KMS-11 (cell line): ENCODE measurements at regions not wholly inside any gene's neighbourhood (a gene's known extent, or its start where the extent isn't known, plus 50 kb on each side); places are given as distances from the start of the nearest gene placed in this dataset.

ENCODE experiments used
- H2AFZ ChIP-seq: fragments of 200-600 bp; sonication (generic); 2 replicates; pipeline ENCODE4 v1.6.1; 2016; ENCODE audit warnings: antibody characterized with exemption, mixed run types, low read depth
- H3K27ac ChIP-seq: fragments of 200-600 bp; sonication (generic); 2 replicates; pipeline ENCODE4 v1.6.1; 2016; ENCODE audit warnings: mild to moderate bottlenecking, mixed run types
- H3K27me3 ChIP-seq: fragments of 200-600 bp; sonication (generic); 2 replicates; pipeline ENCODE4 v1.6.1; 2017; ENCODE audit warnings: mild to moderate bottlenecking, low read depth, mixed run types, moderate library complexity; ENCODE audit not compliant: insufficient read depth
- H3K36me3 ChIP-seq: fragments of 200-600 bp; sonication (generic); 2 replicates; pipeline ENCODE4 v1.6.1; 2017; ENCODE audit warnings: mild to moderate bottlenecking, mixed run types; ENCODE audit not compliant: insufficient read depth
- H3K4me1 ChIP-seq: fragments of 200-600 bp; sonication (generic); 2 replicates; pipeline ENCODE4 v1.6.1; 2016; ENCODE audit warnings: mild to moderate bottlenecking, low read depth, mixed run types; ENCODE audit not compliant: poor library complexity, severe bottlenecking
- H3K4me2 ChIP-seq: fragments of 200-600 bp; sonication (generic); 2 replicates; pipeline ENCODE4 v1.7.0; 2016; ENCODE audit warnings: mild to moderate bottlenecking, mixed run types
- H3K4me3 ChIP-seq: fragments of 200-600 bp; sonication (generic); IDR thresholded peaks from 2 replicates; pipeline ENCODE4 v1.6.1; 2017; ENCODE audit warnings: low read depth, low read length, mixed read lengths; ENCODE audit not compliant: insufficient read depth
- H3K79me2 ChIP-seq: fragments of 200-600 bp; sonication (generic); 2 replicates; pipeline ENCODE4 v1.6.1; 2016; ENCODE audit warnings: low read depth, mixed run types; ENCODE audit not compliant: insufficient read depth
- H3K9ac ChIP-seq: fragments of 200-600 bp; sonication (generic); 2 replicates; pipeline ENCODE4 v1.6.1; 2016; ENCODE audit warnings: mild to moderate bottlenecking, mixed run types
- H4K20me1 ChIP-seq: fragments of 200-600 bp; sonication (generic); 2 replicates; pipeline ENCODE4 v1.6.1; 2016; ENCODE audit warnings: mild to moderate bottlenecking, mixed run types; ENCODE audit not compliant: insufficient read depth
- TF ChIP-seq, protein P1 (sequence below): fragments of 200-600 bp; sonication (generic); conservative IDR thresholded peaks from 2 replicates; pipeline ENCODE4 v1.6.1; 2017; ENCODE audit warnings: low read depth, mild to moderate bottlenecking, antibody characterized with exemption, low read length, moderate library complexity, mixed read lengths

DNA sequence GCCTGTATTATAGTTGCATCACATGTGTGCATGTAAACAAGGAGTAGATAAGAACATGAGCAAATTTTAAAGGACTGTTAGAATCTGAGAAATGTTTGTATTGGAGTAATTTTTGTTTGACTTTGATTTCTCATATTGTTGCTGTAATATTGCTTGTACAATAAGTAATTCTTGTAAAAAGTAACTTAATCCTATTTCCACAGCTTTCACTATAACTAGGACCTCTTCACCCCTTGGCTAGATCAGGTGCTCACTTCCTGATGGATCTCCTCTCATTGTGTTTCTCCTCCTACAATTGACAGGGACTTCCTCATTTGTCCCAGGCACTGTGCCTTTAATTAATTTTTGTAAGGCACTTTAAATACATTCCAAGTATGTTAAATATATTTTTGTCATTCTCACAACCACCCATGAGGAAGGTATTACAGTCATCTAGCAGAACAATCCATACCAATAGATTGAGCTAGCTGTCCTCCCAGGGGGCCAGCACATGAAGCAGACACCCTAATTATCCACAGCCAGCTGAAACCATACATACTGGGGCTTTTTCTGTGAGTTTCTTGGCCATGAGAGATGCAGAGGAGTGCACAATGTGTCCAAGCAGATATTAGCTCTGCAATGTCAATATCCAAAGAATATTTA, 359.5 kb upstream of the ACVR2A start:
- no peak overlapping the region for H3K27ac ChIP-seq
- no peak overlapping the region for H3K4me3 ChIP-seq
- H2AFZ ChIP-seq, result no peak overlapping the region
- H3K36me3 ChIP-seq, result no peaks in the 10 kb centered on the region
- TF ChIP-seq, protein P1, sequence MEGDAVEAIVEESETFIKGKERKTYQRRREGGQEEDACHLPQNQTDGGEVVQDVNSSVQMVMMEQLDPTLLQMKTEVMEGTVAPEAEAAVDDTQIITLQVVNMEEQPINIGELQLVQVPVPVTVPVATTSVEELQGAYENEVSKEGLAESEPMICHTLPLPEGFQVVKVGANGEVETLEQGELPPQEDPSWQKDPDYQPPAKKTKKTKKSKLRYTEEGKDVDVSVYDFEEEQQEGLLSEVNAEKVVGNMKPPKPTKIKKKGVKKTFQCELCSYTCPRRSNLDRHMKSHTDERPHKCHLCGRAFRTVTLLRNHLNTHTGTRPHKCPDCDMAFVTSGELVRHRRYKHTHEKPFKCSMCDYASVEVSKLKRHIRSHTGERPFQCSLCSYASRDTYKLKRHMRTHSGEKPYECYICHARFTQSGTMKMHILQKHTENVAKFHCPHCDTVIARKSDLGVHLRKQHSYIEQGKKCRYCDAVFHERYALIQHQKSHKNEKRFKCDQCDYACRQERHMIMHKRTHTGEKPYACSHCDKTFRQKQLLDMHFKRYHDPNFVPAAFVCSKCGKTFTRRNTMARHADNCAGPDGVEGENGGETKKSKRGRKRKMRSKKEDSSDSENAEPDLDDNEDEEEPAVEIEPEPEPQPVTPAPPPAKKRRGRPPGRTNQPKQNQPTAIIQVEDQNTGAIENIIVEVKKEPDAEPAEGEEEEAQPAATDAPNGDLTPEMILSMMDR, result no peak
- H3K27me3 ChIP-seq, result no peaks in the 10 kb centered on the region
- H4K20me1 ChIP-seq, result no peaks in the 10 kb centered on the region
- no peak overlapping the region for H3K4me2 ChIP-seq
- H3K9ac ChIP-seq, result no peak overlapping the region
- no peaks in the 10 kb centered on the region for H3K4me1 ChIP-seq
- H3K79me2 ChIP-seq, result no peaks in the 10 kb centered on the region

DNA sequence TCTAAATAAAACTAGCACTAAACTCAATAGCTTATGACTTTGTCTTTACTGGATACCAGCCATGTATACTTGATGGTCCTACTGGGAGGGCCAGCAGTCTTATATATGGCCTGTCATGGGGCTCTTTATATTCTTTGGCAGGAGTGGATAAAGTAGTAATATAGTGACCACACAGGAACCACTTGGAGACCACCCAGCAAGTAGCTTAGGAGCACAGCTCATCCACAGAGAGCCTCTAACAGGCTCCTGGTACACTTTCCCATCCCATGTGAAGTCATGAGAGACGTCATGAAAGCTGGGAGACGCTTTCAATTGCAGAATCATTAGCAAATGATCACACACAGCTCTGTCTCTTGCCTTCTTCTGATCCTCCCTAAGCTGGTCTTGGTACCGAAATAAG, 360.9 kb upstream of the ACVR2A start:
- H3K79me2 ChIP-seq, result no peaks in the 10 kb centered on the region
- H3K4me3 ChIP-seq, result no peak overlapping the region
- H4K20me1 ChIP-seq, result no peaks in the 10 kb centered on the region
- no peak overlapping the region for H3K4me2 ChIP-seq
- no peak overlapping the region for H3K27ac ChIP-seq
- TF ChIP-seq, protein P1, result no peak
- H3K36me3 ChIP-seq, result no peaks in the 10 kb centered on the region
- no peaks in the 10 kb centered on the region for H3K4me1 ChIP-seq
- no peak overlapping the region for H3K9ac ChIP-seq
- H3K27me3 ChIP-seq, result no peaks in the 10 kb centered on the region
- H2AFZ ChIP-seq, result no peak overlapping the region

DNA sequence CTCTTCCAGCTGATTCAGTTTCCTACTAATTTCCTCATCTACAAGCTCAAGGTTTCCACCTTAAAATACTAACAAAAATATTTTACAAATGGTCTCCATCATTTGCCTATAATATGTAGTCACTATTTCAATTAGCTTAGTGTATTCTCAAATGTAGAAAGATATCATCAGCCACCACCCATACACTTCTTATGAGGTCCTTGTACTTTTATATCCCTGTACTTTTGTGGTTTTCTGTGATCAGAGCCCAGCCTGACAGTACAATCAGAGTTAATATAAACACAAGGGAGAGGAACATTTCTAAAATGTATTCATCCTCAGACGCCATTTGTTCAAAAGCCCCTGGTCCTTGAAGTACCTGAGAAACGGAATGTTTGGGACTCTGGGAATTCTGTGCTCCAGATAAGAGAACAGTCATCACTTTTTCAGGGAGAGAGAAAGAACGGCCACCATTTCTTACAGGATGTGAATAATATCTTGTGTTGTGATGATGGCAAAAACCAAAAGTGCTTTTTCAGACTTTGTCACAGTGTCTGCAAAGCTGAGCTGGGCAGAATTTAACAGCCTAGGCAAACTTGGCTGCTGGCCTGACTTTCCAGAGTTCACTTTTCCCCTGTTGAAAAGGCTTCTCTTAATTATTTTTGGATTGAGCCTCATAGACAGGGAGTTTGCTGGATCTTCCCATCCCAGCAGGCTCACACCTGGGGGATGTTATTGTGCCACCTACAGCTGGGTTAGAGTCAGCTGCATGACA, 361.7 kb upstream of the ACVR2A start:
- H3K9ac ChIP-seq, result no peak overlapping the region
- no peaks in the 10 kb centered on the region for H3K4me1 ChIP-seq
- no peak overlapping the region for H3K27ac ChIP-seq
- H3K4me3 ChIP-seq, result no peak overlapping the region
- H3K79me2 ChIP-seq, result no peaks in the 10 kb centered on the region
- no peaks in the 10 kb centered on the region for H3K36me3 ChIP-seq
- H3K4me2 ChIP-seq, result no peak overlapping the region
- no peaks in the 10 kb centered on the region for H4K20me1 ChIP-seq
- H3K27me3 ChIP-seq, result no peaks in the 10 kb centered on the region
- no peak overlapping the region for H2AFZ ChIP-seq
- TF ChIP-seq, protein P1, result no peak

DNA sequence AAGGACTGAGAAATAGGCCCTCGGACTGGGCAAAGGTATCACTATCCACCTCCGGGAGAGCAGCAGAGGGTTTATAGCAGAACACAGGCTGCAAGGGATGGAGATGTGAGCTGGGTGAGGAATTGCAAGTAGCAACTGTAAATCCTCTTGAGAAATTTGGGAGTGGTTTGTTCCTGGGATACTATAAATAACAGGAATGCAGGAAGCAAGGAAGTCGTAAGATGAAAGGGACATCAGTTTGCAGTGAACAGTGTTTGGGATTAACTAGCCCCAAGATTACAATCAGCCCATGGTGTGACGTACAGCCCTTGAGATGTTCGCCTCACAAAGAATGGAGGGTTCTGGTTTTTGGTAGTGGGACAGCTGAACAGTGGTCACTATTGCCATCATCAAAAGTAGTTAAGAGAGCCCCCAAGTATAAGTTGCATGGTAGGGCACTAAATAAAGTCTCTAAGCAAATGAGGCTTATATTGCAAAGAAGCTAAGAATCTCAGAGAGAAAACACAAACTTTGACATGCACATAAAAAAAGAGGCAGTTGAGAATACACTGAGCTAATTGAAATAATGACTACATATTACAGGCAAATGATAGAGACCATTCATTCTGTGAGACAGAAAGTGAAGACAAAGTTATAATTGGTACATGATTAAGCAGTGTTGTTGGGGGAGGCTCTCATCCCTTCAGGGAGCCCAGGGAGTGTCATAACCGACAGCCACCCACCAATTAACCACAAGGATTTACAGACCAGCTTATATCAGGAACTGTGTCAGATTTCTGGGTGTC, 362.5 kb upstream of the ACVR2A start:
- Histone ChIP-seq H3K27ac (no peak overlapping the region), H2AFZ (no peak overlapping the region), H4K20me1 (no peaks in the 10 kb centered on the region), H3K4me3 (no peak overlapping the region), H3K36me3 (no peaks in the 10 kb centered on the region), H3K27me3 (no peaks in the 10 kb centered on the region), H3K4me2 (no peak overlapping the region), H3K4me1 (no peaks in the 10 kb centered on the region), H3K79me2 (no peaks in the 10 kb centered on the region), H3K9ac (no peak overlapping the region)
- TF ChIP-seq, protein P1, result no peak
